Islet precursor cell (in vitro differentiated cells): ENCODE measurements at regions not wholly inside any gene's neighbourhood (a gene's known extent, or its start where the extent isn't known, plus 50 kb on each side); places are given as distances from the start of the nearest gene placed in this dataset.

Experiments
- DNase-seq: peaks from one replicate; pipeline ENCODE4 v3.0.0-alpha.2; 2018

DNA sequence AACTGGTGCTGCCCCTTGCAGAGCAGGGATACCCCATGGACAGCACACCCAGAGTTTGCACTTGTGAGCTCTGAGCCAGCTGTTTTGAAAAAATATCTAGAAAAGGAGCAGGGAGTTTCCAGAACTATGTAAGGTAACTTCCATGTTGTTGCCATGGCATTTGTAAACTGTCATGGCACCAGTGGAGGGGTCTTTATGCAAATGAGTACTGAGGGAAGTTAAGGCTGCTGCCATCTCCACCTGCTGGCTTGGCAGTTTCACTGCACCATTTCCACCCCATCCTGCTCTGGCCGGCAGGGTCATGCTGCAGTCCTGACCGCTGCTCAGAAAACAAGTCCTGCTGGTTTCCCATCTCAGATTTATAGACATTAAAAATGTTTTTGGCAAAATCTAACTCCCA lies 52.3 kb upstream of the SNTG2 start:
- no peak for DNase-seq

DNA sequence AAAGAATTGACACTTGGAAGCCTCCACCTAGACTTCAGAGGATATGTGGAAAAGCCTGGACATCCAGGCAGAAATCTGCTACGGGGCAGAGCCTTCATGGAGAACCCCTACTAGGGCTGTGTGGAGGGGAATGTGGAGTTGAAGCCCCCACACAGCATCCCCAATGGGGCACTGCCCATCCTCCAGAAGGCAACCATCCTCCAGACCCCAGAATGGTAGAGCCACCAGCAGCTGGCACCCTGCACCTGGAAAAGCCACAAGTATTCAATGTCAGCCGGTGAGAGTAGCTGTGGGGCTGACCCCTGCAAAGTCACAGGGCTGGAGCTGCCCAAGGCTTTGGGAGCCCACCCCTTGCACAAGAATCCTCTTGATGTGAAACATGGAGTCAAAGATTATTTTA lies 53.6 kb upstream of the SNTG2 start:
- DNase-seq = peak; percentile 7

DNA sequence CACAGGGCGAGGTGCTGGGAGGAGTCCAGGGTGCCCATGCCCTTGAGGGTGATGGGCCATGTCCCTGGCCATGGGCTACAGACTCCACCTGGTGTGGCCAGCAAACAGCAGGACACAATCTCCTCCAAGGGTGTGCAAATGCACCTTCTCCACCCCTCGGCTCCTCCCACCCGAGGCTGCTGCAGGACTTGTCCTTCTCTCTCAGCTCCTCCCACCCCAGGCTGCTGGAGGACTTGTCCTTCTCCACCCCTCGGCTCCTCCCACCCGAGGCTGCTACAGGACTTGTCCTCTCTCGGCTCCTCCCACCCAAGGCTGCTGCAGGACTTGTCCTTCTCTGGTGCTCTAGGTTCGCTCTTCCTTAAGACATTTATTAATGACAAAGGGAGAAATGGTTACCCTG lies 57.3 kb upstream of the SNTG2 start:
- peak; percentile 86 for DNase-seq

DNA sequence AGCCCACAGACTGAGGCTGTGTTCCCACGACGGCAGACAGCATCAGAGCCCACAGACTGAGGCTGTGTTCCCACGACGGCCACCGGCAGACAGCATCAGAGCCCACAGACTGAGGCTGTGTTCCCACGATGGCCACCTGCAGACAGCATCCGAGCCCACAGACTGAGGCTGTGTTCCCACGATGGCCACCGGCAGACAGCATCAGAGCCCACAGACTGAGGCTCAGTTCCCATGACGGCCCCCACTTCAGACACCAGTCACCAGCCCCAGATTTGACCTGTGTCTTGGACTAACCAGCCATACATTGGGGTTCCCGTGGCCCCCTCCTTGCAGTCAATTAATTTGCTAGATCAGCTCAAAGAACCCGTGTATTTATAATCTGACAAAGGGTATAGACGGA lies 57.8 kb upstream of the SNTG2 start:
- no peak for DNase-seq

DNA sequence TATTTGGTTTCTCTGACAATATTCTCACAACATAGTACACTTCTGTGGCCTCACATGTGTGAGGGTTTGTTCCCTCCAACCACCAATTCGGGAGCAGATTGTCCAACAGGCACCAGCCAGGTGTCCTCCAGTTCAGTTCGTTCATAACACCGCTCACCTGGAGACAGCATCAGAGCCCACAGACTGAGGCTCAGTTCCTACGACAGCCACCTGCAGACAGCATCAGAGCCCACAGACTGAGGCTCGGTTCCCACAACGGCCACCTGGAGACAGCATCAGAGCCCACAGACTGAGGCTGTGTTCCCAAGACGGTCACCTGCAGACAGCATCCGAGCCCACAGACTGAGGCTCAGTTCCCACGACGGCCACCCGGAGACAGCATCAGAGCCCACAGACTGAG lies 58.2 kb upstream of the SNTG2 start:
- DNase-seq = no peak

DNA sequence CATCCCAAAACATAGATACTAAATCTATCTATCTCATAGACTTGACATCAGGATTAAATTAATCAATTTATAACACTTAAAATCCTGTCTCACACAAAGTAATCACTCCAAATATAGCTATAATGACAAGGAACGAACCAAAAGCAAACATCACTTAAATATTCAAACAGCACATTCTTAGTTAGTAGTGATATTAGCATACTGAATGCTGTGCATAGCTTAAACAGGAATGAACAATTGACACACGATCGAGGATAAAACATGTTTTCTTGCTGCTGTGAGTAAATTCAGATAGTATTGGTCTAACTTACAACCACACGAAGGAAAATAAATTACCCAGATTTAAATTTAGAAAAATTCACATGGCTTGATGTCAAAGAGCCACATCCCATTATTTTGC lies 58.9 kb upstream of the SNTG2 start:
- no peak for DNase-seq

DNA sequence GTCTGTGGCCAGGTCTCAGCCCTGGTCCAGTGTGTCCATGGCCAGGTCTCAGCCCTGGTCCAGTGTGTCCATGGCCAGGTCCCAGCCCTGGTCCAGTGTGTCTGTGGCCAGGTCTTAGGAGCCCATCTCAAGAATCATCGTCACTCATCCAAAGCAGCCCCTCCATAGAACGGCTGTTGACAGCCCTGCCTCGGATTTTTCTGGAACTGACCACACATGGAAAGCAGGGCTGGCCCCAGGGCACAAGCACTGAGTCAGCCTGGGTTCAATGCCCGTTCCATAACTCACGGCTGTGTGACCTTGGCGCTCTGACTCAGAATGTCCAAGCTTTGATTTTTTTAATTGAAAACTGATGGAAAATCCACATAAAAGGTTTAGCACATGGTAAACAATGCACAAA lies 59.9 kb upstream of the SNTG2 start:
- DNase-seq = no peak

DNA sequence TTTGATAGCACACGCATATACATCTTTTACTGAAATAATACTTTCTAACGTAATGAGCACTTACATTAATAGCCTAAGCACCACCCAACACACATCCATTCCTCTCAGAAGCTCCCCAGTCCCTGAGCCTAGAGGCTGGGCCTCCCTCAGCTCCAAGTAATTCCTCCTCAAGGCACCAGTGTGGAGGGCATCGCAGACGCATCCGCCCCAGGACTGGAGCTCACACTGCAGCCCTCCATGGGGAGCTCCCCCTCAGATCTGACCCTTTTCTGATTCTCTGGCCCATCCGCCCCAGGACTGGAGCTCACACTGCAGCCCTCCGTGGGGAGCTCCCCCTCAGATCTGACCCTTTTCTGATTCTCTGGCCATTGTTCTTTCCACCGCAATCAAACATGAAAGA lies 60.4 kb upstream of the SNTG2 start:
- DNase-seq = peak; percentile 29

DNA sequence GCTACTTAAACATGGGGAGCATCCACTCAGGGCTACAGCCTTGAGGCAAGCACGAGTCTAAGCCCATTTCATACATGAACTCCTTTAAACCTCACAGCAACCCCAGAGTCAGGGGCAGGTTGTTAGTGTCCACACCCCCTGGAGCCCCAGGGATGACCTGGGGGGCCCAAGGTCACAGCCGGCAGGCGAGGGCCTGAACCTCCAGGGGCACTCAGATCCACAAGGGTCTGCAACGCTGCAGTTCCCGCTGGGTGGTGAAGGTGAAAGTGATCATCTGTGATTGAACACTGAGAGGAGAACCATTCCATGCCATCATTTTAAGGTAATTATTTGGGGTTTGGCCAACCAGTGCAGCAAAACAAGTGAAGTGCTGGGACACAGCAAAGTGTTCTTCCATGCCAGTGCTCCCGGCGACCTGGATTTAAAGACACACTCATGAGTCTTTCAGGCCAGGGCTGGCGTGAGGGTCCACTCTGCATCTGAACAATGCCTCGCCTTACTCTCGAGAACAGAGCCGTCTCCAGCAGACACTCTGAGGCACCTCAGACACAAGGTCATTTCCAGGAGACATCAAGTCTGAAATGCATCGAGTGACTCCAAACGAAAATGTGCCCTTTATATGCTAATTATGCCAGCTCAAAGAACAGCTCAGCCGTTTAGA lies 61.6 kb upstream of the SNTG2 start:
- peak; percentile 14 for DNase-seq

DNA sequence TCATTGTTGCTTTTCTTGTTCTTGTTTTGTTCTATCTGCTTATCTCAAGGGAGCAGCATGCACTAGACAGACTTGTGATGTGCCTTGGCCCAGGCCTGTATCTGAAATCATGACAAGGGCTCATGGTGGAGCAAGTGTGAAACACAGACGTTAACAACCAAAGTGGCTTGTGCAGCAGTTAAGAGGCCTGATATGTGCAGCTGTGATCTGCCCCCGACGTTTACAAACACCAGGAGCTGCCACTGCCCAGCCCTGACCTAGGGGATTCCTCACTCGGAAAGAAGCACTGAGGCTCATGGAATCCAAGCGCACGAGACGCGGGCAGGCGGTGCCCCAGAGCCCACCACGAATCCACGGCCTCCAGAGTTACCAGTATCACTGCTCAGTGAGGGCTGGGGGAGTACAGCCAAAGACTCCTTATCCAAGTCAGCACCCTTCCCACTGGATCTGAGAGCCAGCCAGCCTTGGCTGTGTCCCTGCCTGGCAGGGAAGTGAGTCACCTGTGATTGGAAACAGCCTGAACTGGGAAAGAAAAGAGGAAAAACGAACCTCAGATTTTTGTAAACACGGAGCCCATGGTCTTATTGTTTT lies 62.3 kb upstream of the SNTG2 start:
- peak; percentile 67 for DNase-seq

DNA sequence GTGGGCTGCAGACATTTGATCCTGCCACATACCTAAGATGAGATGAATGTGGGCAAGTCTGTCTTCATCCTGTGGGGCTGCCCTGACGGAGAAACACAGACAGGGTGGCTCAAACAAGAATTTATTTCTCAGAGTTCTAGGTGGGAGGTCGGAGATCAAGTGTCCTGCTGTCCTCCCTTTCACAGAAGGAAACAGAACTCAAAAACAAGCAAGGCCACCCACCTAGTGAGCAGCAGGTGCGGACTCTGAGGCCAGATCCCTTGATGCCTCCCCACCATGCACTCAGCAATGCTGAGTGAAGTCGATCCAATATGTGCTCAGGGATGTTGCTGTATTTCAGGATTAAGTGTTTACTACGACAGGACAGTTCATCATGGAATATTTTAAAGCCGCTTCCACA lies 63.0 kb upstream of the SNTG2 start:
- peak; percentile 34 for DNase-seq

DNA sequence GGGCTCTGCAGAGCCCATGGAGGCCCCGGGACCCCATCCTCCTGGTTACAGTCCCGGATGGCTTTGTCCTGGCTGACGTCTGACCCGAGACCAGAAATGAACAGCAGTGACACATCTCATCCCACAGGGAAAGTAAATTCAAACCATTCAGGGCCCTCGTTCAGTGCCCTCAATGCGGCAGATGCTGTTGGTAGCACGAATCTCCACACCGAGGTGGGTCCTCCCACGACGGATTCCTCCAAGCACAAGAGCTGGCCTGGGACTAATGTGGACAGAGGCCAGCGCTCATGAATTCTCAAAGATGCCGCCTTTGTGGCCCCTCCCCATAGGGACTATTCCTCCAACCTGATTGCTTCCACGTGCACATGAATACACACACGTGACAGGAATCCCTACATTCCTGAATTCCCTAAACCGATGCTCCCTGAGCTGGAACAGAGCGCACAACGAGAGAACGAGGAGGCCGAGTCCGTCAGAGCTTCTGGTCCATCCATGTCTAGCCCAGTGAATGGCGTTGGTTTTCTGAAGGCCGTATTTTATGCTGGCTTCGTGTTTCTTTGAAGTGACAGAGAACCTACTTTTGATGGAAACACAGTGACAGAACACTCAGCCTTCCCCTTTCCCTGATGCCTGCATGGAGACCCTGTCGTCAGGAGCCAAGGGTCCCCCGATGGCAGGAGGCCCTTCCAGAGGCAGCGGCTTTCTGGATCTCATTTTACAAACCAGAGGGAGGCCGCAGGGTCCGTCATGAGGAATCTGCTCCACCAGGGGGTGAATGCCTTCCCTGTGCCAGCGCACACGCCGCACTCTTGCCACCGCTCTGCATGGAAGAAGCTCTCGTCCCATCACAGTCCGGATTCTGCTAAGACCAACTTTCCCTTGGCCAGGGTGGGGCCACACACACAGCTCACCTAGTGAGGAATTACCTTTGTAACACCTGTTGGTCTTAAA lies 64.3 kb upstream of the SNTG2 start:
- DNase-seq = peak; percentile 43

DNA sequence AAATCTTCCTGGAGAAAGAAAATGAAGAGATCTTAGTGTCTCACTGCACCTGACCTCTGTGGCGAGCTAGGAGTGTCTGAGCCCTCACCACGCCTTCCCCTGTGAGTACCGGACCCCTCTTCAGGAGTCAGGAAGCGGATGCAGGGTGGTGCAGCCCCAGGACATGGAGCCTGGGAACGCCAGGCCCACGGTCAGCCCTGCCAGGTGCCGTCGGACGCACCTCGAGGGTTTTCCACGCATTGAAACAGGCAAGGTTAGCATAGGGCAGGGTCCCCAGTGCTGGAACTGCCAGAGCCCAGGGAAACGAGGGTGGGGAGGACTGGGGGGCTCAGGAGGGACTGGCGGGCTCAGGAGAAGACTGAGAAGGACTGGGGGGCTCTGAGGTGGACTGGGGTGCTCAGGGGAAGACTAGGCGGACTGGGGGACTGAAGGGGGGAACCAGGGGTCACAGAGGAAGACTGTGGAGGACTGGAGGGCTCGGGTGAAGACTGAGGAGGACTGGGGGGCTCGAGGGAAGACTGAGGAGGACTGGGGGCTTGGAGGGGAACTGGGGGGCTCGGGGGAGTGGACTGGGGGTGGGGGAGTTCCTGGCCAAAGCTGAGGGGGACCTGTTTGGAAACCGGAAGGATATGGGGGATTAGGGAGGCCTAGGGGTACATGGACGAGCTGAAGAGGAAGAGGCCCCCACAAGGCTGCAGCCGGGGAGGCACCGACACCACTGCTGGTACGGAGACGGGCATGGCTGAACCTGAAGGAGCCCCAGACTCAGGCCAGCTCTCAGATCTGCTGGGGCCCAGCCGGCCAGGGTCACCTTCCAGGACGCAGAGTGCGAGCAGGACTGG lies 65.2 kb upstream of the SNTG2 start:
- DNase-seq = no peak

DNA sequence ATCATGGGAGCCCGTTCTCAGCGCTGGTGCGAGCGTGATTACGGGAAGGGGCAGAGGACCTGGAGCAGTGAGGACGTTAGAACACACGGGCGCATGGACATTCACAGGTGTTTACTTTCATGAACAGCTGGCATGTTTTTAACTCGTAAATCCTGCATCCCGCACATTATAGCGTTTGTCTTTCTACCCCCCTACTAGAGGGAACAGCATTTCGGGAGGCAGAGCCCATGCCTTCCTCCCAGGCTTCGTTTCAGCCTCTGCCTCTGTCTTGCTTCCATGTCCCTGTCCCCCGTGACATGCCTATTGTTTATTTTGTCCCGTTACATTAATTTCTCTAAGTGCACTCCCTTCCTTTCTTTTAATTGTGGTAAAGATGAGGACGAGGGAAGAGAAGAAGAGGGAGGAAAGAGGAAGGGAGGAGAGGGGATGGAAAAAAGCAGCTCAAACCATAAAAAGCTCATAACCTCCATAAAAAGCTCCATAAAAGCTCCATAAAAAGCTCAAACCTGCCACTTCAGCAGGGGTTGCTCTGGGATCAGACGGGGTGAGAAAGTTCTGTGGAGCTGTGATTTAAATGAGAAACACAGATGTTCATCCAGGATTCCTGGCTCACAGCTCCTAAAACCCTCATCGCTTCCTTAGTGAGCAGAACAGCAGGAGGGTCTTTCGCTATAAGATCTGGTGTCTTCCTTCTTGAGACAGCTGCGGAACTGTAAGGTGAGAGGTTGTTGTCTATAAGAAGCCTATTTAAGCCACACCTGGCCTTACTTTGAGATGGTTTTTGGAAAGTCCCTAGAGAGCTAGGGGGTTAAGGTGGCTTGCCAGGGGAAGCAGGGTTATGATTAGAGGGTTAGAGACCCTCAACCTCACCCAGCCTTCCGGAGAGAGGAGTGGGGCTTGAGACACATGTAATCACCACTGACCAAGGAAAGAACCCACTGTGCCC lies 66.6 kb upstream of the SNTG2 start:
- peak; percentile 31 for DNase-seq

DNA sequence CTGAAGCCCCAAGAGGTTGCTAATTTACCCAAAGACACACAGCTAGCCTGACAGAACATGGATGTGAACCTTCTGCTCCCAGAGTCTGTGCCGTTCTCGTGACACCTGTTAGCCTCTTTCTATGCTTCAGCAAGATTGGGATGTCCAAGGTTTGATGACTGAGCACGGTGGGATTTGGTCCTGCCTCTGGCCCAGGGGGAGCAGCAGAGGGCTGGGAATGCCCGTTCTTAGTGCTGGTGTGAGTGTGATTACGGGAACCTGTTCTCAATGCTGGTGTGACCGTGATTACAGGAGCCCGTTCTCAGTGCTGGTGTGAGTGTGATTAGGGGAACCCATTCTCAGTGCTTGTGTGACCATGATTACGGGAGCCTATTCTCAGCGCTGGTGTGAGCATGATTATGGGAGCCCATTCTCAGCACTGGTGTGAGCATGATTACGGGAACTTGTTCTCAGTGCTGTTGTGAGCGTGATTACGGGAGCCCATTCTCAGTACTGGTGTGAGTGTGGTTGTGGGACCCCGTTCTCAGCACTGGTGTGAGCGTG lies 67.3 kb upstream of the SNTG2 start:
- peak; percentile 27 for DNase-seq

DNA sequence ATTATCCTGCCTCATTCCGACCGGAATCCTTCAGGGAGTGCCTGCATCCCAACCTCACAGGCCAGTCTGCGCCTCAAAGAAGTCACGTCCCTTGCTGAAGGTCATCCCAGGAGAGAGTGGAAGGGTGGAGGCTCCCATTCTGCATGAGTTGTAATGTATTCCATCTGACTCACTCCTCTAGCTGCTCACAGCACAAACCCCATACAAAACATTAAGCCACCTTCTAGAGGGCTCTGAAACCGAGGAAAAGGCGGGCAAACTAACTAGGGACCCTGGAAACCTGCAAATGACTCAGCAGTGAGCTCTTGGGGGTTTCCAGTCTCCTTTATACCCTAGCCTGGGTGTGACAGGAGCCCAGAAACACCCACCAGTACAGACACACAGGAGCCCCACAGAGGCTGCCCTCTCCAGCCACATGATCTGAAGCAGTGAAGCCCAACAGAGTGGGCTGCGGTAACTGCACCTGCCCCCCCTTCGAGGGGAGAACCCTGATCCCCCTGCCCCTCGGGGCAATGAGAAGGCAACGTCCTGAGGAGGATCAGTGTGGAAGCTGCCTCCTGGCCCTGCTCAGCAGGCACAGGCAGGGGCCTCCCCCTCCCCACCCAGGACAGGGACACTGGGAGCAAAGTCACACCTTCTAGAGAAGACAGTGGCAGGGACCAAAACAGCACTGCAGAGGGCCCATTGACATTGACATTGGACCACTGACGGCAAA lies 69.3 kb upstream of the SNTG2 start:
- DNase-seq = peak; percentile 32

DNA sequence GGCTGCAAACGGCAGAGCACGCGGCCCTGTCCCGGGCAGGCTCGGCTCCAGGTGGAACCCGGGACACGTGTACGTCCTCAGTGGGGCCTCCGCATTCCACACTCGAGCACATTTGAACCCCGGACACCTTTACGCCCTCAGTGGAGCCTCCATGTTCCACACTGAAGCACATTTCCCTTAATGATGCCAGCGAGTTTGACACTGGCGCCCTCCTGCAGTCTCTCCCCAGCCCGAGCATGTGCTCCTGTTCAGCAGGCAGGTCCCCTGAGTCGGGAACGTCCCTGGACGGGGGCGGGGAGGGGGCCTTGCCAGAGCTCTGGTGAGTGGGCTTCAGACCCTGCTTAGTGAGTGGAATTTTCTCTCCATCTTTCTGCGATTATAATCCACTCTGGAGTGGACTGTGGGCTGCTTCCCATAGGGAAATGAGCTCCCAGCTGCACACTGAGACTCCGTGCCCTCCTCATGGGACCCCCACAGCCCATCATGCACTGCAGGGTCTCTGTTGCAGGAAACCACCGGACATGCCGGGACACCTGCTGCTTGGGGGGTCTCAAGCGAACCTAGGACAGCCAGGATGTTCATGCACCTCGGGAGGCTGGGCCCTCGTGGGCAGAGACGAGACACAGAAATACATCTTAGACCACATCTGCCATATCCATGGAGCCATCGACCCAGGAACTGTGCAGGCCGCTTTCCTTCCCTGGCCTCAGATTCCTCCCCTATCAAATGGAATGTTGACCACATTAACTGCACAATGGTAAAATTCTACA lies 70.3 kb upstream of the SNTG2 start:
- DNase-seq = no peak

DNA sequence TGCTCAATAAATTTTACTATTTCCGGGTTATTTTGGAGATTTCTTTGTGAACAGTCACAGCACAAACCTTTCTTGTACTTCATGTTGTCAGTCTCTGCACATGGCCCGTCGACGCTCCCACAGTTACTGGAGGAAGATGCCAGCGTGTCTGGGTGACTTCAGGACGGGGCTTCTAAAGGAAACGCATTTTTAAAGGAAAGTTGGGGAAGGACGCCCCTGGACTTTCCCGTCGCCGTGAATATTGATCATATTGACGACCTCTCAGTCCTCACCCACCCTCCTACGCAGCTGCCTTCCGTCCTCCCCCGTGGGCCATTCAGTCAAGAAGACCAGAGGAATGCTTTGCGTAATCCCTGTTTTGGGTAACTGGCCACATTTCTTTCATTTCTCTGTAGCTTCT lies 71.1 kb upstream of the SNTG2 start:
- no peak for DNase-seq

DNA sequence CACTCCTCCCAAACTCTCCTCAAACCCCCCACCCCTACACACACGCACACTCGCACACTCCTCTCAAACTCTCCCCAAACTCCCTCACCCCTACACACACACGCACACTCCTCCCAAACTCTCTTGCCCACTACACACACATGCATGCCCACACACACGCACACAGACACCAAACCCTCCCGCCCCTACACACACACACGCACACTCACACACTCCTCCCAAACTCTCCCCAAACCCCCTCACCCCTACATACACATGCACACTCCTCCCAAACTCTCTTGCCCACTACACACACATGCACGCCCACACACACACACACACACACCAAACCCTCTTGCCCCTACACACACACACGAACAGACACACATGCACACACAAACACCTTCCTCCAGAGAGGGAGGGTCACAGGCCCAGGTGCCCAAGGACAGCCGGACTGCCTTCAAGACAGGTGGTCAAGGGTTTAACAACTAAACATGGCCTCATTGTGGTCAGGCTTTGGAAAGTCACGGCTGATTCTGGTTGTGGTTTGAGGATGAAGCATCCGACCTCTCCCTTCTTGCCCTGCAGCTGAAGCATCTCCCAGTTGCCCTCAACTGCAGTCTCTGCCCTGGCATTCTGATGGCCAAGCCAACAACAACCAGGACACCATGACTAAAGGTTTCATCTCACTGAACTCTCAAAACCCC lies 72.3 kb upstream of the SNTG2 start:
- DNase-seq = no peak
